ENCODE measurements at regions not wholly inside any gene's neighbourhood (a gene's known extent, or its start where the extent isn't known, plus 50 kb on each side); places are given as distances from the start of the nearest gene placed in this dataset.

DNA sequence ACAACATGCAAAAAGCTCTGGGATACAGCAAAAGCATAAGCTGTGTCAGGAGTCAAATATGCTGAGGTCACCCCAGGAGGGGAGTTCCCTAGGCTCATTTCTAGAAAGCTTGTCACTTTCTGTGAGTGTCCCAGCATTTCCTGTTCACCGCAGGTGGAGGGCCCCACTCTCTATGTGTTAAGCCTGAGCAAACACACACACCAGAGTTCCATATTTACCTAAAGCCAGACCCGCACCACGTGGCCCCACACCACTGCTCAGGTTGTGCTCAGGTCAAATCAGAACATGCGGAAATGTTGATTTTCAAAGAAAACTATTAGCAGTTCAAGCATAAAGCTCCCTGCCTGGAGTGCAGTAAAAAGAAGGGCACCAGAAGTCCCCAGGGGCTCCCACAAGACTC, 259.6 kb upstream of the PPP2R2D start:
- TF ChIP-seq CTCF (IDR thresholded peaks at IDR 0.05), result no peak
- no peak for TF ChIP-seq POLR2A (IDR thresholded peaks at IDR 0.05)
